ENCODE measurements at regions not wholly inside any gene's neighbourhood (a gene's known extent, or its start where the extent isn't known, plus 50 kb on each side); places are given as distances from the start of the nearest gene placed in this dataset.

- Histone ChIP-seq H3K36me3 (no peaks in the 10 kb centered on the region), H3K4me1 (replicated peaks) (no peaks in the 10 kb centered on the region), H3K27me3 (replicated peaks; ENCODE audit: insufficient read depth) (no peaks in the 10 kb centered on the region), H3K9me3 (no peaks in the 10 kb centered on the region), H3K4me3 (no peak overlapping the region), H3K27ac (no peak overlapping the region)
- intact Hi-C loops (cut with DNase I) = no loop called here
- WGBS = 70% methylated on average over 9 of the region's 9 CpGs
- TF ChIP-seq POLR2A (IDR thresholded peaks at IDR 0.05) = no peak
- TF ChIP-seq CTCF (IDR thresholded peaks at IDR 0.05) = no peak
- no peak for TF ChIP-seq POLR2AphosphoS5 (IDR thresholded peaks at IDR 0.05)
- DNase-seq (ENCODE audit: low spot score) = no peak
Observed at GRCh38 chr6:165081944-165082532, 227.4 kb downstream of the C6orf118 start.

GRCh38 chr6:165077876-165078275 is 231.5 kb downstream of the C6orf118 start:
- Histone ChIP-seq H3K27ac (no peak overlapping the region), H3K9me3 (no peaks in the 10 kb centered on the region), H3K36me3 (no peaks in the 10 kb centered on the region), H3K27me3 (replicated peaks; ENCODE audit: insufficient read depth) (no peaks in the 10 kb centered on the region), H3K4me1 (replicated peaks) (no peaks in the 10 kb centered on the region), H3K4me3 (no peak overlapping the region)
- WGBS = 88% methylated on average over 2 of the region's 2 CpGs
- no peak for DNase-seq (ENCODE audit: low spot score)
- intact Hi-C loops (cut with DNase I) = no loop called here
- TF ChIP-seq POLR2AphosphoS5 (IDR thresholded peaks at IDR 0.05) (no peak), CTCF (IDR thresholded peaks at IDR 0.05) (no peak), POLR2A (IDR thresholded peaks at IDR 0.05) (no peak)

- DNase-seq (ENCODE audit: low spot score) = no peak
- Histone ChIP-seq H3K4me3 (no peak overlapping the region), H3K4me1 (replicated peaks) (no peaks in the 10 kb centered on the region), H3K27ac (no peak overlapping the region), H3K27me3 (replicated peaks; ENCODE audit: insufficient read depth) (no peaks in the 10 kb centered on the region), H3K36me3 (no peaks in the 10 kb centered on the region), H3K9me3 (no peaks in the 10 kb centered on the region)
- intact Hi-C loops (cut with DNase I) = no loop called here
- WGBS = 81% methylated on average over 4 of the region's 4 CpGs
- no peak for TF ChIP-seq POLR2AphosphoS5 (IDR thresholded peaks at IDR 0.05)
- TF ChIP-seq POLR2A (IDR thresholded peaks at IDR 0.05) = no peak
- no peak for TF ChIP-seq CTCF (IDR thresholded peaks at IDR 0.05)
Observed at GRCh38 chr6:165071906-165072305, 237.5 kb downstream of the C6orf118 start.

GRCh38 chr6:165060720-165061119 is 248.7 kb downstream of the C6orf118 start:
- Histone ChIP-seq H3K27ac (no peak overlapping the region), H3K4me3 (no peak overlapping the region), H3K4me1 (replicated peaks) (no peaks in the 10 kb centered on the region), H3K27me3 (replicated peaks; ENCODE audit: insufficient read depth) (no peaks in the 10 kb centered on the region), H3K36me3 (no peaks in the 10 kb centered on the region), H3K9me3 (no peaks in the 10 kb centered on the region)
- 84% methylated on average over 3 of the region's 3 CpGs for WGBS
- DNase-seq (ENCODE audit: low spot score) = no peak
- intact Hi-C loops (cut with DNase I) = no loop called here
- TF ChIP-seq POLR2A (IDR thresholded peaks at IDR 0.05) (no peak), CTCF (IDR thresholded peaks at IDR 0.05) (no peak), POLR2AphosphoS5 (IDR thresholded peaks at IDR 0.05) (no peak)

GRCh38 chr6:165059032-165059431 is 250.4 kb downstream of the C6orf118 start:
- H3K9me3 ChIP-seq = no peaks in the 10 kb centered on the region
- 69% methylated on average over 3 of the region's 3 CpGs for WGBS
- no peak overlapping the region for H3K27ac ChIP-seq
- TF ChIP-seq POLR2A (IDR thresholded peaks at IDR 0.05) (no peak), POLR2AphosphoS5 (IDR thresholded peaks at IDR 0.05) (no peak), CTCF (IDR thresholded peaks at IDR 0.05) (no peak)
- H3K36me3 ChIP-seq = no peaks in the 10 kb centered on the region
- intact Hi-C loops (cut with DNase I) = no loop called here
- no peak overlapping the region for H3K4me3 ChIP-seq
- no peak for DNase-seq (ENCODE audit: low spot score)
- H3K4me1 ChIP-seq (replicated peaks) = no peaks in the 10 kb centered on the region
- H3K27me3 ChIP-seq (replicated peaks; ENCODE audit: insufficient read depth) = no peaks in the 10 kb centered on the region
